HG03139 (cell line): ENCODE measurements at regions not wholly inside any gene's neighbourhood (a gene's known extent, or its start where the extent isn't known, plus 50 kb on each side); places are given as distances from the start of the nearest gene placed in this dataset.

Source experiments
- ATAC-seq: cut with Tn5 transposase; IDR thresholded peaks from one replicate; pipeline ENCODE4 v1.9.1; 2021; ENCODE audit not compliant: unreplicated experiment

DNA sequence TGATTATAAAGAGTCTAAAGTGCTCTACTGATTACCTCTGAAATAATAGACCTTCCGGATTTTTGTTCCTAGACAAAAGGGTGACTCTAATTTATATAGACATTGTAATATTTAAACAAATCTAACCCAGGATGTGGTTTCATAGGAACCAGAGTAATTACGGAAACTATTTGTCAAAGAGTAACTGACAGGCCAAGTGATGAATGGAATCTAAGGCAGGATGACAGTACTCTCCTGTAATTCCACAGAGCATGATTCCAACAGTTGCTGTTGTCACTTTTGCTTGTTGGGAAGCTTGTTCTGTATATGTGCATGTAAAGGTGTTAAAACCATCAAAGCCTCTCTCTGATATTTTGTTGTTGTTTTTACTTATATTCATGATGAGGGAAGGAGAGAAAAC, 1141.0 kb downstream of the IGSF11 start:
- no peak for ATAC-seq

DNA sequence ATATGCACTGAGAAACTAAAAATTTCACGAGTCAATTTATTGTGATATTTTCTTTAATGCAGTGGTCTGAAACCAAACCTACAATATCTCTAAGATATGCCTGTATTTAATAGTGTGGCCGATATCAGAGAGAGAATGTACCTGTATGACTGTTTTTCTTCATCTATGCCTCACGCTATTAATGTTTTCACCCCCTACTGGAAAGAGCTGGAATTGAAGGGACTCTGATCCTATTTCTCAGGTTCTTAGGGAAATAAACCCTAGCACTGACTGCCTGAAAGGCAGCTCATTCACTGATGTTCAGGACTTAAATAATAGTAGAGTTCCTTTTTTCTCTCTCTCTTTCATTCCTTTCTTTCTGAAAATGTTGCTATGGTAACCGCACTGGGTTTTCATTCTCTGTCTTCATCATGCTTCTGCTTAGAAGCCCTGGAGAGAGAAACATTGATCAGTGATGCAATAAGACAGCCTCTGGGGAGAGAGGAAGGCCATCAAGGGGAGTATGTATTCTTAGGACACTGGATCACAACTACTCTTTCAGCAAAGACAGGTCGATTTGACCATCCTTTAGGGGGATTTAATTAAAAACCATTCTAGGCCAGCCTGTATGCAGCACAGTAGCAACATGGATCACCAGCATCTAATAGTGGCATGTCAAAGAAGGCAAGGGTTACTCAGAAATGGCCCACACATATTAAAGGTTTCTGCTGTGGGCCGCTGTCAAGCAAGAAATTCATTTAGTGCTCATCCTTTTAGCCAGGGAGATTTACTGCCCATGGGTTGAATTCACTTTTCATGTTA, 1135.7 kb downstream of the IGSF11 start:
- ATAC-seq: no peak

DNA sequence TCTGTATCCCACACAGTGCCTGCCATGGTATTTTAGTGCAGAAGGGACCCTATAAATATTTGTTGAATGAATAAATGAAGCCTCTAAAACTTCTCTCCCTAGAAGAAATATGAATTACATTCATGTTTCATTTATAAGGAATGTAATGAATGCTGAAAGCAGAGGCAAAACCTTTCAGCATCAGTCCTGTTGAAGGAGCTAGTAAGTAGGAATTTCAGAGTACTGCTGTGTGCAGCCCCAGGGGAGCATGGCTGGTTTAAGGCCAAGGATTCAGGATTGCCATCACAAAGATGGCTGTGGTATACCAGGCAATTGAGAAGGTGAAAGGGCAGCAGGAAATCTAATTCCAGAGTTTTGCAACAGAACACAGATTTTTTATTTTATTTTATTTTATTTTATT, 1131.4 kb downstream of the IGSF11 start:
- no peak for ATAC-seq

DNA sequence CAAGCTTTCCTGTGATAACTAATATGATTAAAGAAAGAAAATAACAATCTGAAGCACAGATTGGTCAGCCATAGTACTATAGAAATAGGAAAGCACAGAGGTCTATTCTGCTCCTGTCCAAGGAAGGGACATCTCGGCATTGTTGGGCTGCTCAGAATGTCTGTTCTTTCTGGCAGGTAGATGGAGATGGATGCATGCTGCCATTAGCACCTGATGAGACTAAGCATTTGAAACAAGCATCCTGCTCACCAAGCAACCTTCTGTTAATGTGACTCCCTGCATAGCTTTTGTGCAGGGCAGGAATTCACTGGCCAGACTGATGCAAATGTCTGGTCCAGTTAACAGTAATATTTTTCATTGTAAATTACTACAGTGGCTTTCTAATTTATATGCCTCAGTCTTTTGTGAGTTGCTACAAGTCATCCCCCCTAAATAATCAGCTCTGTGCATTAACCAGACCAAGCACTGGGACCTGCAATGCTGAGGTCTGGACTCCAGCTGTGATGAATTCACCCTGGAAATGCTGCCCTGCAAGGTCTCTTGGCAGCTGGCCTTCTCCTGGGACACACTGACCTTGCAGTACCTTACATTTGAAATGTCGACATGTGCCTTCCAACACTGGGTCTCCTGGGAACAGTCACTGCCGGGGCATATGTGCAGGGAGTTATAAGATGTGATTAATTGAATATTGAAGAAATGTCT, 1123.7 kb downstream of the IGSF11 start:
- ATAC-seq: no peak

DNA sequence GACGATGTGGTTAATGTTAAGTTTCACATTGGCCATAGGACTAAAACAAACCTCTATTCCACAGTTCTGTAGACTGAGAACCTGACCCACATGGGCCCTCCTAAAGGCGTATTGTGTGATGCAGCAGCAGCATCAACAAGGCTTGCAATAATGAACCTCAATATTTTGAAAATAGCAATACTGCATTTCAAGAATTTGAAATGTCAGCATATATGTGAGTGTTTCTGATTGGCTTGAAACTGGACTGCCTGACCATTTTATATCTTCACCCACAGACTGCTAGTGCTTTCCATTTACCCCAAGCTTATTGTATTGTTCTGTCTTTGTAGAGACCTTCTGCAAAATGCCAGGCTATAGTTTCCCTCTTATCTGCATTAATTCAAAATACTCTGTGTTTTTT, 1122.3 kb downstream of the IGSF11 start:
- no peak for ATAC-seq

DNA sequence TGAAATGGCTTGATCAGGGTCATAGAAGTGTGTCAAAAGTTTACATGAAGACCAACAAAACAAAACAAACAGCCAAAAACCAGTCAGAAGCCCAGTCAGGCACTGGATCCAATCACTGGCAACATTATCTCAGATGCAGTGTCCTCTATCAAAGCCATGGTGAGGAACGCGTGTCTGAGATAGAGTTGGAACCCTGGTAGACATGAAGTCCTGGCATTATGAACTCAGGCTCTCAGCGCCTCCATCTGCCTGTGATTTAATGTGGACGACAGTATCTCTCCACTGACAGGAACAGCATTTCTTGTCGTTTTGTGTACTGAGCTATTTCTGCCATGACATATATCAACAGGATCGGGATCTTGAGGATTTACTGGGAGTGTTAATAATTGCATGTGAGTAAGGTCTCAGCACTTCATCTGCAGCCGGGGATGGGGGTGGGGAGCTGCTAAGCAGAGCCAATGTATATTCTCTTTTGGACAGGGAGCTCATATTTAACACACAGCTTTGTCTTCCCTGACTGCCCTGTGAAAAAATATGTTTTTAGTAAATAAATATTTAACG, 1120.0 kb downstream of the IGSF11 start:
- no peak for ATAC-seq

DNA sequence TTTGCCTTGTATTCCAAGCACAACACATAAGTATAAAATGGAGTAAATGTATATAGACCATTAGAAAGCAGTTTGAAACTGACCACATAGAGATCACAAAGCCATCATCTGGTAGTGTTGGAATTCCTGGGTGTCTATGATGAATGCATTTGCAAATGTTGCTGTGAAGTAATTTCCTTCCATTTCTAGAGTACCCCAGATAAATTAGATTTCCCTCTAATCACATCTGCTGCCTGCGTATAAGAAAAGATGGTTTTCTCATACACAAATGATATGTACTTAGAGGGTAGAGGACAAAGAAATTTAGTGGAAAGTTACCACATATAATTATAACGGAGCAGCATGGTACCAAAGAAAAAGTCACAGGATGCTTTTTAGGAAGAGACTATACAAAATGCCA, 1117.8 kb downstream of the IGSF11 start:
- no peak for ATAC-seq

DNA sequence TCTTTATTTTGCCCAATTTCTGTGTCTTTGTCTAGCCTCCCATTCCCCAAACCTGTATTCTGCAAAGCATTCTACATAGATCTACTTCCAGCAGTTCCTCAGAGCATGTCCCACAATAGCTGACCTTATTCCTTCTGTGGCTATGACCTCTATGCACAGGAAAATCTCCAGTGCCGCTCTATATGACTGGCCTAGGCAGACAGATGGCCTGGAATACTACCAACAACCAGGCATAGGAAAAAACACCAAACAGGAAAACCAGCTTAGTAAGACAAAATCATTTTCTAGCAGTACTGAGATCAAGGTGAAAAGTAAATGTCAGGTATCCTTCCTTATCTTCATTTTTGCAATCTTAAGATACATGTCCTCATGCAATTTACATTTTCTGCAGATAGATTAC, 1115.0 kb downstream of the IGSF11 start:
- no peak for ATAC-seq

DNA sequence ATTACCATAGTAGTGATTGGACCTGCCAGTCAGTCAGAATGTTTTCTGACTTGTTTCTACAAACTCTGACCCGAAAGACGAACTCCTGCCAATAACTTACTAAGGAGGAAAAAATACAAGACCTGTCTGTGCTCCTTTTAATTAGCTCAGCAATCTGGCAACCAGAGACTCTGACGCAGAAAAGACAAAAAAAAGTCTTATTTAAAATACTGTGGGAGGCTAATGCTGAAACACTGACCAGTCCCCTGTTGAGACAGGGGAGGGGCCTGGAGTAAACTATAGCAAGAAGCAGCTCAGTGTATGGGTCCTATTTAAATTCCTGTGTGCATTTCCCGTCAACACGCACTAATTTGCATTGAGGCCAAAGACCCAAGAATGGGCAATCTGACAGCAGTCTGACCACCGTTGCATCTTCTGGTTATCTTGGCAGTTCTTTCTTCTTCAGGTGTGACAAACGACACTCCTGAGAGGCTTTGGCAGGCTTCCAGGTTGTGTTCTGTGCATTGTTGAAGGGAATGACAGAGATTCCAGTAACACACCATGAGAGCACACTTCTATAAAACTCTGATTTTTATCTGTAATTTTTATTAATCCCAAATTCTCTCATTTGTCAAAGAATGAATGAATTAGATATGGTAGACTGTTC, 1114.3 kb downstream of the IGSF11 start:
- ATAC-seq: no peak

DNA sequence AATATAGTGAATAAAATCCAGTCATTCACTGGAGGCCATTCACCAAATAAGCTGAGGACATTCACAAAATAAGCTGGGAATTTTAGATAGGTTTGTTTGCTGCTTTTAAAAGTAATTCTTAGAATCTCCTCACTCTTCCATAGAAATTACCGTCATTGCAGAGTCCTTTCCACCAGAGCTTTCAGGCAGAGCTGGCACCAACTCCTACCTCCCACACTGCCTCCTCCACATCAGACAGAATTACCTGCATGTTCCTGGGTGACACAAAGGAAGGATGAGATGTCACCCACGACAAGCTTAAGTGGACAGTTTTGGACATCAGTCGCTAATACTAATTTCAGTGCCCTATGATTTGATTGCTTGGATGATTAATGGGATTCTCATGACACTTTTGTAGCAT, 1113.2 kb downstream of the IGSF11 start:
- ATAC-seq: no peak

DNA sequence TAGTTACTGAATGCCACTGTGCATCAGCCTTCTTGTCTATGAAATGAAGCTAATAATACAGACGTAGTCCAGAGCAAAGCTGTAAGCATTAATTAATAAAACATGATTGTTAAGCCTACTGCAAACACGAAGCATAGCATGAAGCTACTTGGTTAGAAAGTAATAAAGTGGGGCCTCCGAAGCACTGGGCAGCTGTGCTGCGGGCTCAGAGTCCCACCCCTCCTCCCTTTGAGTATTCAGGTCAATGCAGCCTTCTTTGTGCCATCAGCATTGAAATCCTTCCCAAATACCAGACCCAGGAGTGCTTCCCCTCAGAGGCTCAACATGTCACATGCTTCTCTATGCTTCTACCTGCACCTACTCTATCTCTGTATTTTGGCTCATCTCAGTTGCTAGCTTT, 1112.6 kb downstream of the IGSF11 start:
- no peak for ATAC-seq

DNA sequence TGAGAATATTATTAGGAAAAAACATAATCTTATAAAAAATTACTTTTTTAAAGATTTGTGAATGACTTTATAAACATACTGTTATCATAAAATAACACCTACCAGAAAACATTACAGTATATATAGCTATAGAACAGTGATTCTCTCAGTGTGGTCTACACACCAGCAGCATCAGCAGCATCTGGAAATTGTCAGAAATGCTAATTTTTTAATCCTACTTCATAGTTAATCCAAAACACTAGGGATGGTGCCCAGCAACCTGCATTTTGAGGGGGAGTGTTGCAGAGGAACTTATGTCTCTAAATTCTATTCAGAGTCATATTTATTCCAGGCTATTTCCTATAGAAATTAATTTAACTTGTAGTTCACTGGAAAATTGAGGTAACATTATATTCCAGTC, 1107.8 kb downstream of the IGSF11 start:
- no peak for ATAC-seq

DNA sequence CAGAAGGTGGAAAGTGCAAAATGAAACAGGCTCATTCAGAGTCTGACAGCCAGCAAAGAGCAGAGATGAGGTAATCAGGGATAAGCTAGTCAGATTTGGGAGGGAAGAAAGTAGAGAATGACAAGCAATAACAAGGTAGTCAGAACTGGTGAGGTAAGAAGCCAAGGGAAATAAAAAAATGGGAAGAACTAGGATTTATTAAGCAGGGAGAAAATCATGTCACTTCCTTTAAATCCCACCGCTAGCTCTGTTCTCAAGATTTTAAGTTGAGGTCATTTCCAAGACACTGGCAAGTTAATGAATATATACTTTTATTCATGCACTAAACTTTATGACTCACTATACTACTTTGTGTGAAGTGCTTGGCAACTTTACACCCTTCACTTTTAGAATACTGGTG, 1106.8 kb downstream of the IGSF11 start:
- no peak for ATAC-seq

DNA sequence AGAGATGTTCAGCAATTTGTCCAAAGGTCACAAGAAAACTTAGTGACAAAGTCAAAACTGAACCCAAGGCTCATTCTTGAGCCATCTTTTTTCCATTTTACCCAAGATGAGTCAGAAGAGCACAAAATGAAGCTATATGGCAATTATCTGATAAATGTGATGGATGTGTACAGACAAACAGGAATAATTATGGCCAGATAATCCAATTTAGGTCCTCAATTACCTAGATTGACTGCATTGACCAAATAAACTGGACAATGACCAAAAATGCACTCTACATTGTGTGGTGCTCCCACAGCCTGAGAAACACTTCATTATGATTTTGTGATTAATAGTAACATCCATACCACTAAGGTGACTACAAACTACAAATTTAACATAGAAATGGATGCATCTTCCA, 1105.8 kb downstream of the IGSF11 start:
- ATAC-seq: no peak

DNA sequence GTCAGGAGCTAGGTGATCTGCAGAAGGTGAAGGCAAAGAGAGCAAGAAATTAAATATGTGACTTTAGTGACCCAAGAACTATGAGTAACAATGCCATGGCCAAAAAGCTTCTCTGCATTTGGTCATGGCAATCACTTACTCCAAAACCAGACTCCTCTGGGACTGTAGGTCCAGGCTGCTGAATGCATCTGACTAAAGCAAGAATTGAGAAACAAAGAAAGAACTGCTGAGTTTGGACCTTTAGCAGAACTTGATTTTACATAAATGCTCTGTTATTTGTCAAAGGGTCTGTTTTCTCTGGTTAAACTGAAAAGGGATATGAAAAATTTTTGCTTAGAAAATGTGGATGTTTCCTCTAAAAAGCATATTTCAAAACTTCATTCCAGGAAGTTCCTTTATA, 1102.2 kb downstream of the IGSF11 start:
- no peak for ATAC-seq

DNA sequence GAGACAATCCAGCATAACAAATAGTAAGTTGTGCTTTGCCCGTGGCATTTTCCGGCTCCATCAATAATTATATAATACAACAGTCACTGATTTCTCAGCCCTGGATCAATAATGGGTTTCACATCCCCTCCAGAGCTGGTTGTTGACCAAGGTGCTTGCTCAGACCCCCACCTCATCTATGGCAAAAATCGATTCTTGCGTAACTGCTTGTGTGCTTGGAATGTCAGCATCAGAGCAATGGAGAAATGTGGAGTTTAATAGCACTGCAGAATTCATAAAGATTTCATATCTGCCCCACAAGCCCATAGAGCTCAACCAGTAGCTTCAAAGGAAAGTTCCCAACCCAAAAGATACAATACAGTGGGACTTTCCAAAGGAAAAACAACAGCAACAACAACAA, 1098.5 kb downstream of the IGSF11 start:
- ATAC-seq: no peak

DNA sequence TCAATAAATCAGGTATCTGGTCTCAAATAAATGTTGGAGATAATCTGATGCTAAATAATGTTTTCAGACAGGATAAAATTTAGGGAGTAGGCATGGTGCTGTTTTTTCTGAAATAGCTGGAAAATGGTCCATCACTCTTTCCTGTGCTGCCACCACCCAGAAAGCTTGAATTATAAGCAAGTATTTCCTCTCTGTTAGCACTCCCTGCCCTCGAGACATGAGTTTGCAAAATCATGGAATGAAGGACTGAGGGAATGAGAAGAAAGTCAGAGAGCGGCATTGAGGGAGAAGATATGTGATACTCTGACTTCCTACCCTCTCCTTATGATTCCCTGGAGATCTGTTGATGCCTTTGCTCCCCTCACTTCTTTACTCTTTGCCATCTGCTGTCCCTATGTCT, 1095.7 kb downstream of the IGSF11 start:
- no peak for ATAC-seq

DNA sequence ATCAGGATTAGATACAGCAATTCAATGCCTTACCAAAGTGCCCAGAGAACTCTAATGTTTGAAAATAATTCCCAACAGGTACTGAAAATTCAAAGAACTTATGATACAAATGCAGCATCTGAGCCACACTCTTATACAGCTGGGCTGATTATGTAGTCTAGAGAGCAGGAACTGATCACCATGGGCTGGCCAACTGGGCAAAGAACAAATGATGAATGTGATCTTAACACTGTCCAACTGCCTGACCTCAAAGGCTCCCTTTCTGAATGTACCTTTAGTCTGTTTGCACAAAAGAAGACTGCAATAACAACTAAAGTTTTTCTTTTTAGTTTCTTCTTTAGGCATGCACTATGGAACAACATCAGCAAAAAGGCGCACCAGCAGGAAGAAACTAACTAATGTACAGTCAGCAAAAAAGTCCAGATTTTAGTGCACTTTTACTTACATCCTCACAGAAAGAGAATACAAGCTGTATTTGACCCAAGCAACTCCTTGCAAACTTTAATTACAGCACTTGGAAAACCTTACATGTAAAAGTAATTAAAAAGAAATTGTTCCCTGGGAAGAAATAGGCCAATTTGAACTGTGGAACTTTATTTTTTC, 1095.1 kb downstream of the IGSF11 start:
- no peak for ATAC-seq

DNA sequence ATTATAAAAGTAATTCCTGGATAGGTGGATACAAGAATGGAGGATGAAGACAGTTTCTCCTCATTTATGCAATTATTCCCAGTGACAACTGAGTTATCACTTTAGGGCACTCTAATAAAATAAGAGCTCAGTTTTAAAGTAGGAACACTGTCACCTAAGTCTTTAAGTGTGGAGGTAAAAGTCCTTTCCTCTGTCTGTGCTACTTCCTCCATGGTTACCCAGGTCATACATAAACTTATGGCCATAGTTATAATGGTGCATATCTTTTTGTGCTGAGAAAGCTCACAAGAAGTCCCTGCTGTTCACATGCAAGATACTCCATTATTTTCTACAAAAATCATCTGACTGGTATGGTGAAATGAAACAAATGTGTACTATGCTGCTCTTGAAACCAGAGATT, 1093.6 kb downstream of the IGSF11 start:
- no peak for ATAC-seq

DNA sequence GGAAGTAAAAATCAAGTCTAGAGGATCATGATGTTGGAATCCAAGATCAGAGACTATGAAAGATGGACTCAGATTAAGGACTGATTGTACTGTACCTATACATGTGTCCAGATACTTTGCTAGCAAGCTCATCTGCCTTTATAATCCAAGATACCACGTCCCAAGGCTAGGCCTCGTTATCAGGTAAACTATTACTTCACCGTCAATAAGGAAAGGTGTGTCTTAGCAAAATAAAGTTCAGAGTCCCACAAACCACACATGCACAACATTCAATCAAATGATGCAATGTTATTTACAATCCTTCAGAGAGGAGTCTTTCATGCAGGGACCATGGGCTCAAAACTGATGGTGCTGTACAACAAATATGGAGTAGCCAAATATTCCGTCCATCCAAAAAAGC, 1092.9 kb downstream of the IGSF11 start:
- no peak for ATAC-seq

DNA sequence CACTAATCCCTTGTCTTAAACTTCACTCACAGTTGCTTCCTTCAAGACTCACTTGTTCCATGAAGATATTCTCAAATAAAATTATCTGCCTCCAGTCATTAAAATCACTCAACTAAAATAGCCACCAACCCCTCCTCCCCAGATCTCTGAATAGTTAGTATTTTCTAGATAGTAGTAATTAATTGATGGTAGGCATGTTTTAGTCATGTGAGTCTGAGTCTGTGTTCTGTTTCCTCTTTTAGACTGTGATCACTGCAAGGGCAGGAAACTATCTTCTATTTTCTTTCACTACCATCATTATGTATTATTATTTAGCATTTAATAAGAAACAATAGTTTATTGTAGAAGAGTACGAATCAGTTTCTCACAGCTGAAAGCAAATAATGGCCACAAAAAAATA, 1080.5 kb downstream of the IGSF11 start:
- ATAC-seq: no peak

DNA sequence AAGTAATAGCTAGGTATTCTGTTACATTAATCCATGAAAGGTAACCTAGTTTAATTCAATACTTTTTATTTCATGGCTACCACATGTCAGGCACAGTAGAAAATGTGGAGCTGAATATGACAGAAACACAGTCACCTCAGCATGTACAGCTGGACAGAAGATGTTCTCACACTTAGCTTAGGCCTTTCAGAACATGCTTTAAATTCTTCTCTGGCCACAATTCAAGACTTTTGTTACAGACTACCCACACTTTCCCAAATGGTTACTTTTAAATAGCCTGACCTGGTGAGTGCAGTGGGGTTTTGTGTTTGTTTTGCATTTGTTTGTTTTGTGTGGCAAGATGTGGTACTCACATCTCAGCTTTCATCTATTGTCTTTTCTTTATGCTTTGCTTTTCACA, 1079.5 kb downstream of the IGSF11 start:
- no peak for ATAC-seq
